ENCODE measurements at regions not wholly inside any gene's neighbourhood (a gene's known extent, or its start where the extent isn't known, plus 50 kb on each side); places are given as distances from the start of the nearest gene placed in this dataset.

DNA sequence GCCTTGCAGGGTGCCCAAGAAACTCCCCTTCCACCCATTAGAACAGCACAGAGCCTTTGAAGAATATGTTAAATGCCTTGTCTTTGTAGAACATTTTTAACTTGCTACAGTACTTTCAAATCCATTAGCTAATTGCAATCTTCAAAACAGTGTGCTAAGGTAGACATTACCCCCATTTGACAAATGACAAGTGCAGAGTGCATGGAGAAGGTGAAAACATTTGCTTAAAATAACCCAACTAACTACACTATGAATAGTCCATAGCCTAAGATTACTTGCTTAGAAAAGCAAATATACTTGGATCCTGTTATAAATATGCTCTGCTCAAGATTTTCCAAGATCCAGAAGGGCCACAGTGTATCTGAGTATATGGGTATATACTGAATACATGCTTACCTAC is 87.0 kb upstream of the G2E3 start:
- no peak for TF ChIP-seq EZH2 (IDR thresholded peaks at IDR 0.05; ENCODE audit: insufficient read depth, poor library complexity, severe bottlenecking)
- TF ChIP-seq EZH2phosphoT487 (IDR thresholded peaks at IDR 0.05; ENCODE audit: insufficient read depth, low read depth), result no peak

All from GM23248 (cell line).